A549 (cell line): ENCODE measurements at regions not wholly inside any gene's neighbourhood (a gene's known extent, or its start where the extent isn't known, plus 50 kb on each side); places are given as distances from the start of the nearest gene placed in this dataset.

ENCODE experiments used
- ATAC-seq, 2 experiments: fragments of 200-7000 bp in 1 of 2; fragments of >200 bp in 1 of 2; cut with Nextera tagmentation in 1 of 2; cut with Tn5 transposase in 1 of 2; 3 replicates each; pipeline versions ENCODE4 v1.8.0 to v1.9.1; 2018 to 2020; ENCODE audit warnings: mild to moderate bottlenecking in 1 of 2, moderate library complexity in 1 of 2
- CTCF ChIA-PET: fragments of 300-600 bp; sonication (Branson Sonifier 250); formaldehyde crosslinking; extraction: SDS; loops from one replicate; lab custom pipeline; 2021; ENCODE audit warnings: antibody characterized with exemption, inconsistent platforms; lab: Yijun Ruan, JAX
- POLR2A ChIA-PET: fragments of 350-600 bp; formaldehyde crosslinking; extraction: SDS; loops from one replicate; lab custom pipeline; 2021; ENCODE audit warnings: antibody characterized with exemption, inconsistent platforms; lab: Yijun Ruan, JAX
- DNase-seq, 2 experiments: peaks; one replicate each; pipeline versions ENCODE4 v3.0.0 to v3.0.0-alpha.2; 2011 to 2016; ENCODE audit warnings: low read depth in 1 of 2, low spot score in 1 of 2
- FAIRE-seq: peaks from 2 replicates; lab custom pipeline; 2011; peaks lifted over from hg19 to GRCh38; lab: Jason Lieb, UNC
- H3K27ac ChIP-seq, 2 experiments: fragments of >200 bp; sonication (Bioruptor Twin); formaldehyde crosslinking; 3 replicates each; pipeline ENCODE4 v1.5.1; 2016 to 2017
- H3K4me1 ChIP-seq: fragments of >200 bp; sonication (Bioruptor Twin); formaldehyde crosslinking; 3 replicates; pipeline ENCODE4 v1.6.1; 2016
- H3K4me2 ChIP-seq: fragments of >200 bp; sonication (Bioruptor Twin); formaldehyde crosslinking; 3 replicates; pipeline ENCODE4 v1.6.1; 2016
- H3K4me3 ChIP-seq: fragments of >200 bp; sonication (Bioruptor Twin); formaldehyde crosslinking; 3 replicates; pipeline ENCODE4 v1.5.1; 2016
- H3K9me3 ChIP-seq: fragments of >200 bp; sonication (Bioruptor Twin); formaldehyde crosslinking; 3 replicates; pipeline ENCODE4 v1.6.1; 2016
- ATOH8 ChIP-seq: fragments of 250-450 bp; sonication (Bioruptor Pico); IDR thresholded peaks from 2 replicates; pipeline ENCODE4 v1.5.0; 2020; ENCODE audit warnings: low read depth, mild to moderate bottlenecking, moderate library complexity
- BCL3 ChIP-seq: fragments of >200 bp; sonication (Bioruptor Twin); formaldehyde crosslinking; IDR thresholded peaks from 3 replicates; pipeline ENCODE4 v1.6.1; 2016
- CBX2 ChIP-seq: fragments of 200-600 bp; sonication (generic); IDR thresholded peaks from 2 replicates; pipeline ENCODE4 v1.6.1; 2016; ENCODE audit warnings: low read depth, mild to moderate bottlenecking, borderline replicate concordance
- CBX8 ChIP-seq: fragments of 200-600 bp; sonication (generic); IDR thresholded peaks from 2 replicates; pipeline ENCODE4 v1.6.1; 2016
- EHF ChIP-seq: fragments of 250-450 bp; sonication (Bioruptor Pico); IDR thresholded peaks from 2 replicates; pipeline ENCODE4 v1.5.0; 2020; ENCODE audit warnings: mild to moderate bottlenecking
- EHMT2 ChIP-seq: fragments of 200-600 bp; sonication (generic); IDR thresholded peaks from 2 replicates; pipeline ENCODE4 v1.6.1; 2016; ENCODE audit warnings: antibody characterized with exemption, low read depth, mild to moderate bottlenecking, moderate library complexity
- EP300 ChIP-seq, 2 experiments: fragments of >200 bp; sonication (Bioruptor Twin); formaldehyde crosslinking; IDR thresholded peaks; 2 replicates in 1 of 2; 3 replicates in 1 of 2; pipeline ENCODE4 v1.6.1; 2016 to 2017
- ESRRA ChIP-seq: fragments of 150-350 bp; IDR thresholded peaks from 2 replicates; pipeline ENCODE4 v1.6.1; 2014; ENCODE audit warnings: mild to moderate bottlenecking, low read length, borderline replicate concordance
- FOXS1 ChIP-seq: fragments of 250-450 bp; sonication (Bioruptor Pico); IDR thresholded peaks from 2 replicates; pipeline ENCODE4 v1.5.0; 2020; ENCODE audit warnings: mild to moderate bottlenecking, moderate library complexity
- HEYL ChIP-seq: fragments of 250-450 bp; sonication (Bioruptor Pico); IDR thresholded peaks from 2 replicates; pipeline ENCODE4 v1.8.0; 2021; ENCODE audit warnings: mild to moderate bottlenecking, moderate library complexity
- HOXA7 ChIP-seq: fragments of 250-450 bp; sonication (Bioruptor Pico); IDR thresholded peaks from 2 replicates; pipeline ENCODE4 v1.5.0; 2020; ENCODE audit warnings: mild to moderate bottlenecking, moderate library complexity
- KDM1A ChIP-seq: fragments of 200-600 bp; sonication (generic); IDR thresholded peaks from 2 replicates; pipeline ENCODE4 v1.6.1; 2016; ENCODE audit warnings: low read depth, mild to moderate bottlenecking
- MAZ ChIP-seq: fragments of 150-350 bp; IDR thresholded peaks from 2 replicates; pipeline ENCODE4 v1.6.1; 2014; ENCODE audit warnings: antibody characterized with exemption, low read depth, low read length, borderline replicate concordance
- NFE2L2 ChIP-seq: fragments of 150-350 bp; conservative IDR thresholded peaks from 2 replicates; pipeline ENCODE4 v1.6.1; 2014; ENCODE audit warnings: low read length
- NPAS2 ChIP-seq: fragments of 250-450 bp; sonication (Bioruptor Pico); IDR thresholded peaks from 2 replicates; pipeline ENCODE4 v1.8.0; 2022; ENCODE audit warnings: mild to moderate bottlenecking, moderate library complexity, borderline replicate concordance
- POLR2AphosphoS2 ChIP-seq: conservative IDR thresholded peaks from 2 replicates; pipeline ENCODE4 v1.6.1; 2012; ENCODE audit warnings: low read length, improper control_type of control experiment, inconsistent platforms
- RAD21 ChIP-seq, 2 experiments: fragments of >200 bp in 1 of 2; sonication (Bioruptor Twin) in 1 of 2; formaldehyde crosslinking in 1 of 2; IDR thresholded peaks in 1 of 2; conservative IDR thresholded peaks in 1 of 2; 2 replicates in 1 of 2; 3 replicates in 1 of 2; pipeline ENCODE4 v1.6.1; 2012 to 2018; ENCODE audit warnings: inconsistent platforms in 1 of 2
- RARB ChIP-seq: fragments of 250-450 bp; sonication (Bioruptor Pico); IDR thresholded peaks from 2 replicates; pipeline ENCODE4 v1.8.0; 2021; ENCODE audit warnings: mild to moderate bottlenecking, moderate library complexity
- REST ChIP-seq: fragments of 200-600 bp; sonication (generic); IDR thresholded peaks from 2 replicates; pipeline ENCODE4 v1.6.1; 2016; ENCODE audit warnings: antibody characterized with exemption, mild to moderate bottlenecking, moderate library complexity
- ZC3H11A ChIP-seq: fragments of 450-650 bp; IDR thresholded peaks from 2 replicates; pipeline ENCODE4 v1.6.1; 2014; ENCODE audit warnings: antibody characterized with exemption, mild to moderate bottlenecking
- WGBS: methylation state at CpG from one replicate; pipeline ENCODE4 v1.1.6; 2017; ENCODE audit errors: missing lambda C conversion rate; 5-methylcytosine and 5-hydroxymethylcytosine counted together

GRCh38 chr11:91124363-91124762 is 901.5 kb upstream of the CHORDC1 start:
- Histone ChIP-seq H3K4me3 (no peak overlapping the region), H3K27ac (no peak overlapping the region), H3K9me3 (no peaks in the 10 kb centered on the region), H3K4me1 (no peaks in the 10 kb centered on the region), H3K4me2 (no peak overlapping the region)
- ATAC-seq (no peak), FAIRE-seq (no peak), DNase-seq (no peak)
- TF ChIP-seq POLR2AphosphoS2, result no peak
- TF ChIP-seq KDM1A, result no peak
- no peak for TF ChIP-seq ATOH8 (CRISPR knock-in tag)
- no peak for TF ChIP-seq CBX2
- TF ChIP-seq HEYL (CRISPR knock-in tag), result no peak
- no peak for TF ChIP-seq RARB (CRISPR knock-in tag)
- no peak for TF ChIP-seq ZC3H11A
- no peak for TF ChIP-seq EP300 (IDR thresholded peaks at IDR 0.05)
- TF ChIP-seq BCL3, result no peak
- TF ChIP-seq CBX8, result no peak
- TF ChIP-seq FOXS1 (CRISPR knock-in tag), result no peak
- no peak for TF ChIP-seq REST
- no peak for TF ChIP-seq NFE2L2
- TF ChIP-seq EHMT2, result no peak
- no peak for TF ChIP-seq NPAS2
- no peak for TF ChIP-seq RAD21 (conservative IDR thresholded peaks at IDR 0.05 in 1 of 2, IDR thresholded peaks at IDR 0.05 in 1 of 2)
- ChIA-PET CTCF (no interaction called here), POLR2A (no interaction called here)
- WGBS, result 79% methylated on average over 1 of the region's 1 CpG

- 5% methylated on average over 1 of the region's 1 CpG for WGBS
- ChIA-PET CTCF (no interaction called here), POLR2A (no interaction called here)
- Histone ChIP-seq H3K27ac (no peak overlapping the region), H3K4me3 (no peak overlapping the region), H3K4me2 (no peak overlapping the region), H3K9me3 (no peaks in the 10 kb centered on the region), H3K4me1 (no peaks in the 10 kb centered on the region)
- ATAC-seq (no peak), FAIRE-seq (no peak), DNase-seq (no peak)
- TF ChIP-seq ESRRA (no peak), ATOH8 (CRISPR knock-in tag) (no peak), EHMT2 (no peak), HOXA7 (no peak), EP300 (IDR thresholded peaks at IDR 0.05) (no peak), MAZ (no peak), EHF (no peak)
Measured at GRCh38 chr11:91115116-91115515, 892.3 kb upstream of the CHORDC1 start.
